ENCODE measurements at regions not wholly inside any gene's neighbourhood (a gene's known extent, or its start where the extent isn't known, plus 50 kb on each side); places are given as distances from the start of the nearest gene placed in this dataset.
"Not testable (repeated sequence)": the region's sequence is repeated elsewhere in the genome, so short reads cannot be mapped to it uniquely, and the experiment has no call there.

DNA sequence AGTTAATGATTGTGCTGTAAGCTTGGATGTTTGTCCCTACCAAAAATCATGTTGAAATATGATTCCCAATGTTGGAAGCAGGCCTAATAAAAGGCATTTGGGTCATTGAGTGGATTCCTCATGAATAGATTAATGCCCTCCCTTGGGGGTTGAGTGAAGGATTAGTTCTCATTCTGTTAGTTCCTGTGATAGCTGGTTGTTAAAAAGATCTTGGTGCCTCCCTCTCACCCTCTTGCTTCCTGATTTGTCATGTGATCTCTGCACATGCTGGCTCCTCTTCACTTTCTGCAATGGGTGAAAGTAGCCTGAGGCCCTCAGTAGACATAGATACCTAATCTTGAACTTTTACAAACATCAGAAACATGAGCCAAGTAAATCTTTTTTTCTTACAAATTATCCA is 115.6 kb upstream of the HCRTR2 start:
- no peak for DNase-seq (ENCODE audit: low spot score)

DNA sequence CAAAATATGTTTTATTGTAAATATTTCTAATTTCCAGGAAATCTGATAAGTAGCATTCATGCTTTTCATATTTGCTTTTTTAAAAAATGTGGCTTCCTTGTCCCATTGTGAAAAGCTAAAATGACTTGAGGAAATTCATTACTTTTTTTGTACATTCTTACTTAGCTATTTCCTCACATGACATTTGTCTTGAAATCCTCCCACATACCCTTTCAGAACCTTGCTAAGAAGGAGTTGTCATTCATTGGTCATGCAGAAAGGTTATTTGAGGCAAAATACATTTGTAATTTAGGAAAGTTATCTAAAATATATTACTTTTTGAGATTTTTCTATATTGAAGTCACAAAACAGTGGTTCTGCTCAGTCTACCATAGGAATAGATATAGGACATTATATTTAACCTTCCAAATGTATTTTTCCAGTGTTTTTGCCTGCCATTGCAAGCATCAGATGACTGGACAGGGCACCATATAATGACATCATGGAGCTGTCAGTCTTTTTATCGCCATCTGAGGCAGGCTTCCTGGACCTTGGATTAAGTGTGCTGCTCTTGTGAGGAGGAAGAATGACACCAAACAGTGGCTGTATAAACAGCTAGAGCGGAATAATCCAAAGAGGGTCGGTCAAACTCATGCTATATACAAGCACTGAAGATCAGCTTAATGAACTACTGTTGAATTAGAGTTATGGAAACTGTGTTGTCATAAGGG is 109.4 kb upstream of the HCRTR2 start:
- DNase-seq (ENCODE audit: low spot score): no peak

DNA sequence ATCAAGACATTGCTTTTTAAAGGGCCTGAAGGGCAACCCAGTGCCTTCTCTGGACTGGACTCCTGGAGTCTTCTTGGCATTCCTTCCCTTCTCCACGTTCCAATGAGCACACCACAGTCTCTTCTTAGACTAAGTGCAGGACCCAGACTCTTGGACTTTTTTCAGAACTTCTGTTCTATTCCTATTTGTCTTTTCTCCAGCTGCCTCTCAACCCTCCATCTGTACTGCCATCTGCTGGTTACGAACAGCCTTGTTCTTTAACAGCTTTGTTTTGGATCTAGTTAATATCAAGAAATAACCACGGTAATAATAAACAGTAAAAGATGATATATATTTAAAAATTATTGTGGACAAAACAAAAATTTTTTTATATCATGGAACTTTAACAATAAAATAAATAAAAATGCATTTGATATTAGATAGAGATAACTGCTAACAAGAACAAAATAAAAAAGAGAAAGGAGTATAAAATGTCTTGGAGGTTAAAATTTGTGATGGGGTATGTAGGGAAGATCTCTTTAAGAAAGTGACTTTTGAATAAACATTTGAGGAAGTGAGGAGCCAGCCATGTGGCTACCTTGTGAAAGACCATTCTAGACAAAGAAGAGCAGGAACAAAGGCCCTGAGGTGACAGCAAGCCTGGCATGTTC is 105.1 kb upstream of the HCRTR2 start:
- DNase-seq (ENCODE audit: low spot score): peak; percentile 58

DNA sequence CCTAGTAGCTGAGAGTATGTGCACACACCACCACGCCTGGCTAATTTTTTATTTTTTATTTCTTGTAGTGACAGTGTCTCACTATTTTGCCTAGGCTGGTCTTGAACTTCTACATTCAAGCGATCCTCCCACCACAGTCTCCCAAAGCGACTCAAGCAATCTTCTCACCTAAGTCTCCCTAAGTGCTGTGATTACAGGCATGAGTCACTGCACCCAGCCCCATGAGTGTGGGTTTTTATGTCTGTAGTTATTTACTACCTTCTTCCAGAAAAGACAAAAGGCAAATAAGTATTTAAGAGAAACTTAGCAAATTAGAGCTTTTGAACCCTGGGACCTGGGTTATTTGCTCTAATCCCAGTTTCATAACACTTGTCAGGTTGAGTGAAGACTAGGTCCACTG is 92.3 kb upstream of the HCRTR2 start:
- DNase-seq (ENCODE audit: low spot score): no peak

DNA sequence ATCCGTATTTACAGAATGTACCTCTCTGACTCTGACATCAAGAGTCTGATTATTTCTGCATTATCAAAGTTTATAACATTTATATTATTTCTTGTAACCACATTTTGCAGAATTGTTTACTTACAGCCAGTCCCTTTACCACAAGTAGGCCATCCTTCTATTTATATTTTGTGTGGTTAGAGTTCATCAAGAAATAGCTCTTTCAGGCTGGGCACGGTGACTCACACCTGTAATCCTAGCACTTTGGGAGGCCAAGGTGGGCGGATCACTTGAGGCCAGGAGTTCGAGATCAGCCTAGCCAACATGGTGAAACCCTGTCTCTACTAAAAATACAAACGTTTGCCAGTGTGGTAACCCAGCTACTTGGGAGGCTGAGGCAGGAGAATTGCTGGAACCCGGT is 86.3 kb upstream of the HCRTR2 start:
- not testable (repeated sequence) for DNase-seq (ENCODE audit: low spot score)

DNA sequence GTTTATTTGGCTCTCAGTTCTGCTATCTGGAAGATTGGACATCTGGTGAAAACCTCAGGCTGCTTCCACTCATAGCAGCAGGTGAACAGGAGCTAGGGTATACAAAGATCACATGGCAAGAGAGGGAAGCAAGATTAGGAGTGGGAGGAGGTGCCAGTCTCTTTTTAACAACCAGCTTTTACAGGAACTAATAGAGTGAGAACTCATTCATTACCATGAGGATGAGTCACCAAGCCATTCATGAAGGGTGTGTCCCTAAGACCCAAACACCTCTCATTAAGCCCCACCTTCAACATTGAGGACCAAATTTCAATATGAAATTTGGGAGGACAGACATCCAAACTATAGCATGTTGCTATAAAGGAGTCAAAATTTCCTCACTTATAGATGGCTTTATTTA is 85.4 kb upstream of the HCRTR2 start:
- DNase-seq (ENCODE audit: low spot score): no peak

DNA sequence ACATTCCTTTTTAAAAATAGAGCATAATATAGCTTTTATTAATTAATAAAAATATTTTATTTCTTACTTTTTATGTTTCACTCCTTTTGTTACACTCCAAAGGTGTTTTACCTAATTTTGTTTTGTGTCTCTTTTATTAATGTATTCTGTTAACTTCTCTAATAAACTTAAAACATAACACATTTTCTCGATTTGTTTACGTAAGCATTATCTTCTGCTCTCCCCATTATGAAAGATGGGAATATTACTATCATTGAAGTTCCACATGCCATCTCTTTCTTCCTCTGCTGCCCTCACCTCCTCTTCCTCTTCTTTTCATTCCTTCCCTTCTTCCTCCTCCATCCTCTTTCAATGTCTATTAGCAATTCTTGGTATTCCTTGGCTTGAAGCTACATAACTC is 85.0 kb upstream of the HCRTR2 start:
- no peak for DNase-seq (ENCODE audit: low spot score)

DNA sequence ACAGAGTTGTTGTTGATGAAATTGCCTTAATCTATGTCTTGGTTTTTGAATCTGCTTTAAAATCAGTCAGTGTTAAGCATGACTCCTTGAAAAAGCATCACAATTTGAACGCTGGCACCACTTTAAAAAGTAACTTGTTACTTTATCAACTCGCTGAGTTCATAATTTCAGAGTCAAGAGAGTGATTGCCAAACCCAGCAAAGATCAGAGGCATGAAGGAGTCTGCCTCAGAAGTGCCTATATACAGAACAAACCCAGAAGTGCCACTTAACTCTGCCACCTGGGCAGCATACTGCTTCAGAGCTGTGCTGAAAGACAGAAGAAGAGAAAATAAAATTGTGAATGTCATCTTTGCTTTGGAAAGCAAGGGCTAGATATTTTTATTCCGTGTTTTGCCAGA is 73.6 kb upstream of the HCRTR2 start:
- DNase-seq (ENCODE audit: low spot score): no peak

DNA sequence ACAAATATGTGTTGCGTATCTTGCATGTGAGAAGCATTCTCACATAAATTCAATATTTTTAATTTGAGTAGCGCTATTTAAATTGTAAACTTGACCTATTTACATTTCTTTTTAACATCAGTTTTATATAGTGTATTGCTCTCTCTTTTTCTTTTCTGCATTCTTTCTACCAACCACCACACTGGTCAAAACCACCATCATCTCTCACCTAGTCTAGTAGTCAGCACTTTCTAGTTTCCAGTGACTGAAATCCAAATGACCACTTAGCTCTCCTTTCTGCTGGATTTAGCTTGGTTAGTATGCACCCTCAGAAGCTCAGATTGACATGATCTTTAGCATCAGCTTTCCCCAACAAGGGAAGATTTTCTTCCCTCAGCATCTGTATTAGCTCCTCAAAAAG is 73.2 kb upstream of the HCRTR2 start:
- no peak for DNase-seq (ENCODE audit: low spot score)

DNA sequence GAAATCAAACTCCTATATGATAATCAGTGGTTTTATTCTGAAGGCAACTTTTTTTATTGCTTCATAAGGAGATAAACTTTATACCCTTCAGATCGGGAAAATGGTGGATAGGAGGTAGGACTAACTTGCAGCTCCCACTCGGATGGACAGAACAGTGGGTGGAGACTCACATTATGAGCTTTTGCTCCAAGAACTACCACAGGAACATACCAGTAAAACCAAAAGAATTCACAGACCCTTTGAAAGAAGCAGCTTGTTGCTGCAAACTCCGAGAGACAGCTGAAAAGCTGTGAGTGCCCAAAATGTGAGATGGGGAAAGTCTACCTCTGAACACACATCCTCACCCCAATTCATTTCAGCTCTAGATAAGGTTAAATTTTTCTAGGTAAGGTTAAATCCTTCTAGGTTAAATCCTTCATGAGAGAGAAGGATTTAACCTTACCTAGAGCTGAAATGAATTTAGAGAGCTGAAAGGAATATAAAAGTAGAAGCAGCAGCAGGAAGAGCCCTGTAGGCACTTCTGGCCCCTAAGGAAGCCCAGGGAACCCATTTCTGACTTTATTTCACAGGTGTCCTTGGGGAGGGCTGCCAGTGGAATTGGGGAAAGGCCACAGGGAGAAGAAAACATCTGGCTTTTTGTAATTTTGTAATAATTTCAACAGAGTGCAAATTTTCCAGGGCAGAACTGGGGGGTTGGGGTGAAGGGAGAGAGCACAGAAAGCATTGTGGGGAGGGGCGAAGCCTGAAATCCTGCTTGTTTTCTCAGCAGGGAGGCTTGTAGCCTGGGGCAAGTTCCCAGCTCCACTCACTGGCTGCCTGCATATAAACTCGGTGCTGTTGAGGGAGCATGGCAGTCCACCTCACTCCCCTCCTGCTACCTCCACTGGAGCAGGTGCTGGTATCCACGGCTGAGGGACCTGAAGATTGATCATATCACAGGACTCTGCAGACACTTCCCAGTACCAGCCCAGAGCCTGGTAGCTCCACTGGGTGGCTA is 65.9 kb upstream of the HCRTR2 start:
- DNase-seq (ENCODE audit: low spot score): no peak

DNA sequence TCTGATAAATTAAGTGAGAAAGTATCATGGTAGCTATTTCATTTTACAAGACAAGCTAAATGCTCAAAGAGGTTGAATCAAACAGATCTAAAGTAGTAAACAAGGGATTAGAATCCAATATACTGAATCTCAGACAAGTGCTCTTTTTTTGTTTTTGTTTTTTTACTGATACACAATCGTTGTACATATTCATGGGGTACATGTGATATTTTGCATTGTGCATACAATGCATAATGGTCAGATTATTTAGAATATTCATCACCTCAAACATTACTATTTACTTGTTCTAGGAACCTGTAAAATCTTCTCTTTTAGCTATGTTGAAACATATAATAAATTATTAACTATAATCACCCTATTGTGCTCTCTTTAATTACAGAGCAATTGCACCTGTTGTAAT is 57.0 kb upstream of the HCRTR2 start:
- DNase-seq (ENCODE audit: low spot score): no peak

DNA sequence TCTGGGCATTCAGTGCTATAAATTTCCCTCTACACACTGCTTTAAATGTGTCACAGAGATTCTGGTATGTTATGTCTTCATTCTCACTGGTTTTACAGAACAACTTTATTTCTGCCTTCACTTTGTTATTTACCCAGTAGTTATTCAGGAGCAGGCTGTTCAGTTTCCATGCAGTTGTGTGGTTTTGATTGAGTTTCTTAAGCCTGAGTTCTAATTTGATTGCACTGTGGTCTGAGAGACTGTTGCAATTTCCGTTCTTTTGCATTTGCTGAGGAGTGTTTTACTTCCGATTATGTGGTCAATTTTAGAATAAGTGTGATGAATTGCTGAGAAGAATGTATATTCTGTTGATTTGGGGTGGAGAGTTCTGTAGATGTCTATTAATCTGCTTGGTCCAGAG is 50.1 kb upstream of the HCRTR2 start:
- DNase-seq (ENCODE audit: low spot score): not testable (repeated sequence)

All from GM03348 (cell line).